ENCODE measurements at regions not wholly inside any gene's neighbourhood (a gene's known extent, or its start where the extent isn't known, plus 50 kb on each side); places are given as distances from the start of the nearest gene placed in this dataset.

GRCh38 chr6:87766211-87766610 lies 64.2 kb upstream of the AKIRIN2 start:
- TF ChIP-seq KDM5A (IDR thresholded peaks at IDR 0.05; ENCODE audit: borderline replicate concordance, low read length) (no peak), BRF2 (CRISPR knock-in tag; IDR thresholded peaks at IDR 0.05) (no peak), ZFY (CRISPR knock-in tag; IDR thresholded peaks at IDR 0.05) (no peak), HCFC1 (IDR thresholded peaks at IDR 0.05; ENCODE audit: low read depth, low read length) (no peak), KDM4B (CRISPR knock-in tag; IDR thresholded peaks at IDR 0.05) (no peak), CREB1 (IDR thresholded peaks at IDR 0.05) (no peak), CREB1 (CRISPR knock-in tag; IDR thresholded peaks at IDR 0.05) (no peak), ATF3 (CRISPR knock-in tag; IDR thresholded peaks at IDR 0.05) (no peak), ZBTB8A (CRISPR knock-in tag; IDR thresholded peaks at IDR 0.05; ENCODE audit: borderline replicate concordance, low read depth) (no peak), SRSF1 (optimal IDR thresholded peaks at IDR 0.05; ENCODE audit: low read depth, low read length) (no peak)
